ENCODE measurements at regions not wholly inside any gene's neighbourhood (a gene's known extent, or its start where the extent isn't known, plus 50 kb on each side); places are given as distances from the start of the nearest gene placed in this dataset.
"Not testable (repeated sequence)": the region's sequence is repeated elsewhere in the genome, so short reads cannot be mapped to it uniquely, and the experiment has no call there.

DNA sequence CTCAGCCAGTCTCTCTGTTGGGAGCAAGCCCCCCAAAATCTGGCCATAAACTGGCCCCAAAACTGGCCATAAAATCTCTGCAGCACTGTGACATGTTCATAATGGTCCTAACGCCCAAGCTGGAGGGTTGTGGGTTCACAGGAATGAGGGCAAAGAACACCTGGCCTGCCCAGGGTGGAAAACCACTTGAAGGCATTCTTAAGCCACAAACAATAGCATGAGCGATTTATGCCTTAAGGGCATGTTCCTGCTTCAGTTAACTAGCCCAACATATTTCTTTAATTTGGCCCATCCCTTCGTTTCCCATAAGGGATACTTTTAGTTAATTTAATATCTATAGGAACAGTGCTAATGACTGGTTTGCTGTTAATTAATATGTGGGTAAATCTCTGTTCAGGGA, 205.8 kb downstream of the ALG10 start:
- not testable (repeated sequence) for DNase-seq

DNA sequence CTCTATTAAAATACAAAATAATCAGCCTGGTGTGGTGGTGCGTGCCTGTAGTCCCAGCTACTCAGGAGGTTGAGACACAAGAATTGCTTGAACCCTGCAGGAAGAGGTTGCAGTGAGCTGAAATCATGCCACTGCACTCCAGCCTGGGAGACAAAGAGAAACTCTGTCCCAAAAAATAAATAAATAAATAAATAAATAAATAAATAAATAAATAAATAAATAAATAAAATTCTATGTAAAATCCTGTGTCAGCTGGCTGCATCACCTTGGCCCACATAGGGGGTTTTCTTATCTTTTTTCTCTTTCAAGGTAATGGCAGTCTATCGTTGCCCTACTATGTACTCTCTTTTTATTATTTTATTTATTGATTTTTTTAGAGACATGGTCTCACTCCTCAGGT, 206.7 kb downstream of the ALG10 start:
- DNase-seq, result not testable (repeated sequence)

DNA sequence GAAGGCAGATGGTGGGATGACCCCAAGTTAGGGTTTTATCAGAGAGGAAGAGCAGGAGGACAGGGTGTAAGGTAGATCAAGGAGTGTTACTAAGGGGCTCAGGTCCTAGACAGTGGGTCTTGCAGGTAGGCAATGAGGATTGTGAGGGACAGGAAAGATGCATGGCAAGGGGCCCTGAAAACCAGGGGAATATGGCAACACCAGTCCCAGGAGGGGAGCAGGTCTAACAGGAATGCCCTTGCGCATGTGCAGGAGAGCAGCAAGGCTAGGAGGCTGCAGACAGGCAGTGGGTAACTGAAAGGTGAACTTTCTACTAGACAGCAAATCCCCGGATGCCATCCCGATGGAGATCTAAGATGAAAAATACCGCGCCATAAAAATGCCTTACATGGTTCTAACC, 211.3 kb downstream of the ALG10 start:
- DNase-seq, result no peak

DNA sequence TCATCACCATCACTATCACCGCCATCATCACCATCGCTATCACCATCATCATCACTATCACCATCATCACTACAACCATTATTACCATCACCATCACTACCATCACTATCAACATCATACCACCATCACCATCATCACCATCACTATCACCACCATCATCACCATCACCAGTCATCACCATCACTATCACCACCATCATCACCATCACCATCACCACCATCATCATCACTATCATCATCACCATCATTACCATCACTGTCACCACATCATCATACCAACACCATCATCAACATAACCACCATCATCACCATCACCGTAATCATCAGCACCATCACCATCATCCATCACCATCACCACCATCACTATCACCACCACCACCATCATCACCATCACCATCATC, 213.8 kb downstream of the ALG10 start:
- no peak for DNase-seq

DNA sequence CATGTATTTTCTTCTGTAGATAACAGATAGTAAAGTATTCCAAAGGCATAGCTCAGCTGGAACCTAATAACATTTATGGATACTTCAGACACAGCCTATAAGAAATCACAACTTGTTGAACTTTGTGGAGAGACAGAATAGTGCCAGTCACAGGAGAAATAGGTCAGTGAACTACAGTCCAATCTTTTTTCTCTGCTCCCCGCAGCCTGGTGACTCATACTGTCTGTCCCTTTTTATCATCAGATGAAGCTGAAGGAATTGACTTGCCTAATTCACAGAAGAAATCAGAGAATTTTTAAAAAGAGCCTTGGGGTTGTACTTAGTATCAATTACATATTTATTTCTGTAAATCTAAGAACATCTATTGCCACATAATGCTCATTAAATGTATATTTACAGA, 222.3 kb downstream of the ALG10 start:
- no peak for DNase-seq

DNA sequence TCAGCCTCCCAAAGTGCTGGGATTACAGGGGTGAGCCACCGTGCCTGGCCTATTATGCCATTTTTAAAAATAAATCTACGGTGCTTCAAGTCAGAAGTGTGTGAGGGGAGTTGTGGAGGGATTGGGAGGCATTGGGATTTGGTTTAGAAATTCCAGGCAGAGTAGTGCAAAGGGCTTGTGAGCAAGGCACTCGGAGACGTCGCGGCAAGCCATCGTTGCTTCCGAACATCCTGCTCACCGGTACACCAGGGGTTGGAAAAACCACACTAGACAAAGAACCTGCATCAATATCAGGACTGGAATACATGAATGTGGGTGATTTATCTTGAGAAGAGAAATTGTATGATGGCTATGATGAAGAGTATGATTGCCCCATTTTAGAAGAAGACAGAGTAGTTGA, 227.0 kb downstream of the ALG10 start:
- DNase-seq, result no peak

DNA sequence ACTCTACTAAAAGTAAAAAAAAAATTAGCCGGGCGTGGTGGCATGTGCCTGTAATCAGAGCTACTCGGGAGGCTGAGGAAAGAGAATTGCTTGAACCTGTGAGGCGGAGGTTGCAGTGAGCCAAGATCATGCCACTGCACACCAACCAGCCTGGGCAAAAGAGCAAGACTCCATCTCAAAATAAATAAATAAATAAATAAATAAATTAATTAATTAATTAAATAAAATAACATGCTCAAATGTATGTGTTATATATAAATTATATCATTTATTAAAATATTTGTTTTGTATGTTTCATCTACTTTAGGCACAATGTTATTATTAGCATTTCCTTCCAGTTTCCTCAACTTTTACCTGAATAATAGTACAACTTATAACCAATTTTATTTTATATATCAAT, 229.6 kb downstream of the ALG10 start:
- DNase-seq, result not testable (repeated sequence)

DNA sequence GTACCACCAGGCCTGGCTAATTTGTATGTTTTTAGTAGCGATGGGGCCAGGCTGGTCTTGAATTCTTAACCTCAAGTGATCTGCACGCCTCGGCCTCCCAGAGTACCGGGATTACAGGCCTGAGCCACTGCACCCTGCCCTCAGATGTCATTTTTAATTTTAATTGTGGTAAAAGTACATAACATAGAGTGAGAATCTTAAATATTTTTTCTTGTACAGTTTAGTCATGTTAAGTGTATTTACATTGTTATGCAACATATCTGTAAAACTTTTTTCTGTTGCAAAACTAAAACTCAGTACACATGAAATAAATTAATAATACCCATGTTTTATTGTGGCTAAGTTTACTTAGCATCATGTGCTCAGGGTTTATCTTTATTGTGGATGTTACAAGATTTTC, 231.4 kb downstream of the ALG10 start:
- DNase-seq, result no peak

DNA sequence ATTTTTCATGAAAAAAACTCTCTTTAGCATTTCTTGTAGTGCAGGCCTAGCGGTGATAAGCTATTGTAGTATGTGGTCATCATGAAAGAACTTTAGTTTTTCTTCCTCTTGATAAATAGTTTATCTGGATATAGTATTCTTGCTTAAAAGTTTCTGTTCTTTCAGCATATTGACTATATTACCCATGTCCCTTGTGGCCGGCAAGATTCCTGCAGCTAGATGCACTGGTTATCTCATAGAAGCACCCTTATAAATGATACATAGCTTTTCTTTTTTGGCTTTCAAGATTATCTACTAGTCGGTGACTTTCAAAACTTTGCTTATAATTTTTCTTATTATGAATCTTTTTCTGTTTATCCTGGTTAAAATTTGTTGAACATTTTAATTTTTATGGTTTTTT, 234.8 kb downstream of the ALG10 start:
- DNase-seq, result no peak

DNA sequence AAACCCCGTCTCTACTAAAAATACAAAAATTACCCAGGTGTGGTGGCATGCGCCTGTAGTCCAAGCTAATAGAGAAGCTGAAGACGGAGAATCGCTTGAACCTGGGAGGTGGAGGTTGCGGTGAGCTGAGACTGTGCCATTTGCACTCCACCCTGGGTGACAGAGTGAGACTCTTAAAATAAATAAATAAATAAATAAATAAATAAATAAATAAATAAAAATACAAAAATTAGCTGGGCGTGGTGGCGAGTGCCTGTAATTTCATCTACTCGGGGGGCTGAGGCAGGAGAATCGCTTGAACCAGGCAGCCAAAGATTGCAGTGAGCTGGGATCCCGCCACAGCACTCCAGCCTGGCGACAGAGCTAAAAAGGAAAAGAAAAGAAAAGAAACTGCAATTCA, 239.8 kb downstream of the ALG10 start:
- DNase-seq, result not testable (repeated sequence)

DNA sequence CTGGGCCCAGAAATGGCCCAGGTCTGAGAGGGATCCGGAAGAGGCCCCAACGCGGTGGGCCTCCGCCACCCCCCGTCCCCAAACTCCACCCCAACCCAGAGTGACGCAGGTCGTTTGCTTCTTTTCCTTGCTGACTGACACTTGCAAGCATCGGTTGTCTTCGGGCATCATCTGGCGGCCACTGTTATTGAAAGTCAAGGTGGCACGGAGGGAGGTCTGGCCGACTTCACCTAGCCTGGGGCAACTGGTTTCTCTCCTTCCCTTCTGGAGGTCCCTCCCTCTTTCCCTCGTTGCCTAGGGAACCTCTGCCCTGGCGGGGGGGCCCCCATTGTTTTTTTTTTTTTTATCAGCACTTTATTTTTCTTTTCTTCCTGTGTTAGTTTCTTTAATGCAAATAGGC, 241.8 kb downstream of the ALG10 start:
- no peak for DNase-seq

DNA sequence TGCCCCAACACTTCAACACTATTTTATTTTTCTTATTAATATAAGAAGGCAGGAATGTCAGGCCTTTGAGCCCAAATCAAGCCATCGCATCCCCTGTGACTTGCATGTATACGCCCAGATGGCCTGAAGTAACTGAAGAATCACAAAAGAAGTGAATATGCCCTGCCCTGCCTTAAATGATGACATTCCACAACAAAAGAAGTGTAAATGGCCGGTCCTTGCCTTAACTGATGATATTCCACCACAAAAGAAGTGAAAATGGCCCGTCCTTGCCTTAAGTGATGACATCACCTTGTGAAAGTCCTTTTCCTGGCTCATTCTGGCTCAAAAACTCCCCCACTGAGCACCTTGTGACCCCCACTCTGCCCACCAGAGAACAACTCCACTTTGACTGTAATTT, 251.4 kb downstream of the ALG10 start:
- DNase-seq, result not testable (repeated sequence)

DNA sequence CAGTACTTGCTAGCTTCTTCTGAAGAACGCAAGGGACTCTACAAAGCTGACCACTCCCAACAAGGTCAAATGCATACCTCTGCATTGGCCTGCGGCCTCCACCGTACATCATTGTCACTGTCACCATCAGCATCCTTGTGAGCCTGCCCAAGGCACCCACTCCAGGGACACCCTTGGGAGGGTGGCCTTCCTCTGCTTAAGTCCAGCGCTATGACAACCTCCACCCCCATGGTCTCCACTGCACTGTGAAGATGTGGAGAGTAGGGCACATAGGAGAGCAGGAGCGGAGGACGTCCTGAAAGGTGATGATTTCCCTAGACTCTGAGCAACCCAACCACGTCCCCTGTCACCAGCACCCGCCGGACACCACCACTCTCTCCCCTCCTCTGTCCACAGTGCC, 252.8 kb downstream of the ALG10 start:
- DNase-seq, result no peak

DNA sequence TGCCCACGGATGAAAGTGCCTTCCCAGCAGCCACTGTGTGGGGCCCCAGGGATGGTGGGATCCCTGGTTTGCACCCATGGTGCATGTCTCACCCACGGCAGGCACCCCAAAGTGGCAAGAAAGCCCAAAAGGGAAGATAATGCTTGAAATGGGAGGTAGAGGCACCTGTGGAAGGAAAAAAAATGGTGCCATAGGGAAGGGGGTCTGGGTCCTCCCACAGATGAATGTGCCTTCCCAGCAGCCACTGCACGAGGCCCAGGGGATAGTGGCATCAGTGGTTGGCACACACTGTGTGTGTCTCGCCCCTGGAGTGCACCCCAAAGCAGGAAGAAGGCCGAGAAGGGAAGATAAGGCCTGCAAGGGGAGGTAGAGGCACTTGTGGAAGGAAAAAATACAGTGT, 264.2 kb downstream of the ALG10 start:
- no peak for DNase-seq

DNA sequence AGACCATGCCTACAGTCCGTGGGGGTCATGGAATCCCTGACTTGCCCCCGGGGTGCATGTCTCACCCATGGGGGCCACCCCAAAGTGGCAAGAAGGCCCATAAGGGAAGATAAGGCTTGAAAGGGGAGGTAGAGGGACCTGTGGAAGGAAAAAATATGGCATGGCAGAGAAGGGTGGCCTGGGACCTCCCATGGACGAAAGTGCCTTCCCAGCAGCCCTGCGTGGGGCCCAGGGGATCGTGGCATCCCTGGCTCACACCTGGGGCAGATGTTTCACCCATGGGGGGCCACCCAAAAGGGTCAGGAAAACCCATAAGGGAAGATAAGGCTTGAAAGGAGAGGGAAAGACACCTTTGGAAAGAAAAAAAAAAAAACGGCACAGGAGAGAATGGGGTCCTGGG, 264.6 kb downstream of the ALG10 start:
- no peak for DNase-seq

DNA sequence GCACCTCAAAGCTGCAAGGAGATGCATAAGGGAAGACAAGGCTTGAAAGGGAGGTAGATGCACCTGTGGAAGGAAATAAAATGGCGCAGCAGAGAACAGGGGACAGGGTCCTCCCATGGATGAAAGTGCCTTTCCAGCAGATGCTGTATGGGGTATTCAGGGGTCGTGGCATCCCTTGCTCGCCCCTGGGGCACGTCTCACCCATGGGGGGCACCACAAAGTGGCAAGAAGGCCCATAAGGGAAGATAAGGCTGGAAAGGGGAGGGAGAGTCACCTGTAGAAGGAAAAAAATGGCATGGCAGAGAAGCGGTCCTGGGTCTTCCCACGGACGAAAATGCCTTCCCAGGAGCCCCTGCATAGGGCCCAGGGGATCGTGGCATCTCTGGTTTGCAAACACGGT, 265.1 kb downstream of the ALG10 start:
- DNase-seq, result no peak

DNA sequence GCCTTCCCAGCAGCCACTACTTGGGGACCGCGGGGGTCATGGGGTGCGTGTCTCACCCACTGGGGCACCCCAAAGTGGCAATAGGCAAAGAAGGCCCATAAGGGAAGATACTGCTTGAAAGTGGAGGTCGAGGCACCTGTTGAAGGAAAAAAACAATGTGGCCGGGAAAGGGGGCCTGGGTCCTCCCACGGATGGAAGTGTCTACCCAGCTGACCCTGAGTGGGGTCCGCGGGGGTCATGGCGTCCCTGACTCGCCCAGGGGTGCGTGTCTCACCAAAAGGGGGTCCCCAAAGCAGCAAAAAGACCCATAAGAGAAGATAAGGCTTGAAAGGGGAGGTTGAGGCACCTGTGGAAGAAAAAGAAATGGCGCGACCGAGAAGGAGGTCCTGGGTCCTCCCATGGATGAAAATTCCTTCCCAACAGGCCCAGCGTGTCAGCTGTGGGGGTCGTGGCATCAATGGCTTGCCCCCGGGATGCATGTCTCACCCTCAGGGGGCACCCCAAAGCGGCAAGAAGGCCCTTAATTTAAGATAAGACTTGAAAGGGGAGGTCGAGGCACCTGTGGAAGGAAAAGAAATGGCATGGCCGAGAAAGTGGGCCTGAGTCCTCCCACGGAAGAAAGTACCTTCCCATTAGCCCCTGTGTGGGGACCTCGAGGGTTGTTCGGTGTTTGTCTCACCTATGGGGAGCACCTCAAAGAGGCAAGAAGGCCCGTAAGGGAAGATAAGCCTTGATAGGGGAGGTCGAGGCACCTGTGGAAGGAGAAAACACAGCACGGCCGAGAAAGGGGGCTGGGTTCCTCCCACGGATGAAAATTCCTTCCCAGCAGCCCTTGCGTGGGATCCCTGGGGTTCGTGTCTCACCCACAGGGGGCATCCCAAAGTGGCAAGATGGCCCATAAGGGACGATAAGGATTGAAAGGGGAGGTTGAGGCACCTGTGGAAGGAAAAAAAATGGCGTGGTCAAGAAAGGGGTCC, 266.0 kb downstream of the ALG10 start:
- no peak for DNase-seq

DNA sequence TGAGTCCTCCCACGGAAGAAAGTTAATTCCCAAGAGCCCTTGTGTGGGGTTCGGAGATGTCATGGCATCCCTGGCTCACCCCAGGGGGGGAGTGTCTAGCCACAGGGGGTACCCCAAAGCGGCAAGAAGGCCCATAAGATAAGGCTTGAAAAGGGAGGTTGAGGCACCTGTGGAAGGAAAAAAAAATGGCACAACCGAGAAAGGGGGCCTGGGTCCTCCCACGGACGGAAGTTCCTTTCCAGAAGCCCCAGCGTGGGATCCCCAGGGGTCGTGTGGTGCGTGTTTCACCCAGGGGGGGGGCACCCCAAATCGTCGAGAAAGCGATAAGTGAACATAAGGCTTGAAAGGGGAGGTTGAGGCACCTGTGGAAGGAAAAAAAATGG, 266.7 kb downstream of the ALG10 start:
- no peak for DNase-seq

DNA sequence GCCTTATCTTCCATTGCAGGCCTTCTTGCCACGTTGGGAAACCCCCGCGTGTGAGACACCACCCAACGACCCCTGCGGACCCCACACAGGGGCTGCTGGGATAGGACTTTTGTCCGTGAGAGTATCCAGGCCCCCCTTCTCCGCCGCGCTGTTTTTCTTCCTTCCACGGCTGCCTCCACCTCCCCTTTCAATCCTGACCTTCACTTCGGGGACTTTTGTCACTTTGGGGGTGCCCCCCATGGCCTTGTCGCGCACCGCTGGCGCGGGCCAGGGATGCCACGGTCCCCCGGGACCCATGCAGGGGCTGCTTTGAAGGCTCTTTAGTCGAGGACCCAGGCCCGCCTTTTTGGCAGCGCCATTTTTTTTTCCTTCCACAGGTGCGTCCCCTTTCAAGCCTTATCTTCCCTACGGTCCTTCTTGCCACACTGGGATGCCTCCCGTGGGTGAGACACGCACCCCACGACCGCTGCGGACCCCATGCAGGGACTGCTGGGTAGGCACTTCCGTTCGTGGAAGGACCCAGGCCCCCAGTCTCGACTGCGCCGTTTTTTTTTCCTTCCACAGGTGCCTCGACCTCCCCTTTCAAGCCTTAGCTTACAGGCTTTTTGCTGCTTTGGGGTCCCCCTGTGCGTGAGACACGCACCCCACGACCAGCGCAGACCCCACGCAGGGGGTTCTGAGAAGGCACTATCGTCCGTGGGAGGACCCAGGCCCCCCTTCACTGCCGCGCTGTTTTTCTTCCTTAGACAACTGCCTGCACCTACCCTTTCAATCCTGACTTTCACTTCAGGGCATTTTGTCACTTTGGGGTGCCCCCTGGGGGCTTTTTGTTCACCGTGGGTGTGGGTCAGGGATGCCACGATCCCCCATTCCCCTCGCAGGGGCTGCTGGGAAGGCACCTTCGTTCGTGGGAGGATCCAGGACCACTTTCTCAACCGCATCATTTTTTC, 267.4 kb downstream of the ALG10 start:
- no peak for DNase-seq

DNA sequence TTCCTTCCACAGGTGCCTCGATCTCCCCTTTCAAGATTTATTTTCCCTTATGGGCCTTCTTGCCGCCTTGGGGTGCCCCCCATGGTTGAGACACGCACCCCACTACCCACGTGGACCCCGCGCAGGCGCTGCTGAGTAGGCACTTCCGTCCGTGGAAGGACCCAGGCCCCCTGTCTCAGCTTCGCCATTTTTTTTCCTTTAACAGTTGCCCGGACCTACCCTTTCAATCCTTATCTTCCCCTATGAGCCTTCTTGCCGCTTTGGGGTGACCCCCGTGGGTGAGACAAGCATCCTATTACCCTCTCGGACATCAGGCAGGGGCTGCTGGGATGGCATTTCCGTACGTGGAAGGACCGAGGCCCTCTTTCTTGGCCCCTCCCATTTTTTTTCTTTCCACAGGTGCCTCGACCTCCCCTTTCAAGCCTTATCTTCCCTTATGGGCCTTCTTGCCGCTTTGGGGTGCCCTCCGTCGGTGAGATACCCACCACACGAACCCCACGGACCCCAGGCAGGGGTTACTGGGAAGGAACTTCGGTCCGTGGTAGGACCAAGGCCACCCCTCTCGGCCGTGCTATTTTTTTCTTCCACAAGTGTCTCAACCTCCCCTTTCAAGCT, 268.2 kb downstream of the ALG10 start:
- no peak for DNase-seq

DNA sequence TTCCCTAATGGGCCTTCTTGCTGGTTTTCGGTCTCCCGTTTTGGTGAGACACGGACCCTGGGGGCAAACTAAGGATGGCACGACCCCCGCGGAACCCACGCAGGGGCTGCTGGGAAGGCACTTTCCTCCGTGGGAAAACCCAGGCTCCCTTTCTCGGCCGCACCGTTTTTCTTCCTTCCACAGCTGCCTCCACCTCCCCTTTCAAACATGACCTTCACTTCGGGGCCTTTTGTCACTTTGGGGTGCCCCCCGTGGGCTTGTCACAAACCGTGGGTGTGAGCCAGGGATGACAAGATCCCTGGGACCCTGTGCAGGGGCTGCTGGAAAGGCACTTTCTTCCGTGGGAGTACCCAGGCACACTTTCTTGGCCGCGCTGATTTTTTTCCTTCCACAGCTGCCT, 268.7 kb downstream of the ALG10 start:
- DNase-seq, result no peak

DNA sequence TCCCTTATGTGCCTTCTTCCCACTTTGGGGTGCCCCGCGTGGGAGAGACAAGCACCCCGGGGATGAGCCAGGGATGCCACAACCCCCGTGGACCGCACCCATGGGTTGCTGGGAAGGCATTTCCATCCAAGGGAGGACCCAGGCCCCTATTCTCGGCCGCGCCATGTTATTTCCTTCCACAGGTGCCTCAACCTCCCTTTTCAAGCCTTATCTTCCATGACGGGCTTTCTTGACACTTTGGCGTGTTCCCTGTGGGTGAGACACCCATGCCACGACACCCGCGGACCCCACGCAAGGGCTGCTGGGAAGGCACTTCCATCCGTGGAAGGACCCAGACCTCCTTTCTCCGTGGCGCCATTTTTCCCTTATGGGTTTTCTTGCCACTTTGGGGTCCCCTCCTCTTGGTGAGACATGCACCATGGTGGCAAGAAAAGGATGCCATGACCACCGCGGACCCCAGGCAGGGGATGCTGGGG, 269.2 kb downstream of the ALG10 start:
- DNase-seq, result no peak
